ENCODE measurements at regions not wholly inside any gene's neighbourhood (a gene's known extent, or its start where the extent isn't known, plus 50 kb on each side); places are given as distances from the start of the nearest gene placed in this dataset.

DNA sequence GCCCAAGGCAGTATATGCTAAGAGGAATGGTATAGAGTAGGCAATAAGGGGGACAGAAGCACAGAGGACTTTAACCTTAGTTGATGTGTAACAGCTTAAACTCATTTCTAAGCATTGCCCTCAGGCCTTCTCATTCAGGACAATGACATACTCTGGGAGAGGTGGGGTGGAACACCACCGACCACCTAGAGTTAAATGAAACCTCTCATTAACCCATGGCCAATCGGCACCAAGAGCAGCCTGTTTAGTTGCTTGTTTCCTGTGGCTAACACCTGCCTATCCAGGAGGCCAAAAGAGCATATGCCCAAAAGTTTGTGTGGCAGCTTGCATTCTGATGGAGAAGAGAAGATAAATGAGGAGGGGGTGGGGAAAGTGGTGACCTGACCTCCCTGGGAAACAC lies 50.0 kb downstream of the PABIR2 start:
- TF ChIP-seq, protein P1, sequence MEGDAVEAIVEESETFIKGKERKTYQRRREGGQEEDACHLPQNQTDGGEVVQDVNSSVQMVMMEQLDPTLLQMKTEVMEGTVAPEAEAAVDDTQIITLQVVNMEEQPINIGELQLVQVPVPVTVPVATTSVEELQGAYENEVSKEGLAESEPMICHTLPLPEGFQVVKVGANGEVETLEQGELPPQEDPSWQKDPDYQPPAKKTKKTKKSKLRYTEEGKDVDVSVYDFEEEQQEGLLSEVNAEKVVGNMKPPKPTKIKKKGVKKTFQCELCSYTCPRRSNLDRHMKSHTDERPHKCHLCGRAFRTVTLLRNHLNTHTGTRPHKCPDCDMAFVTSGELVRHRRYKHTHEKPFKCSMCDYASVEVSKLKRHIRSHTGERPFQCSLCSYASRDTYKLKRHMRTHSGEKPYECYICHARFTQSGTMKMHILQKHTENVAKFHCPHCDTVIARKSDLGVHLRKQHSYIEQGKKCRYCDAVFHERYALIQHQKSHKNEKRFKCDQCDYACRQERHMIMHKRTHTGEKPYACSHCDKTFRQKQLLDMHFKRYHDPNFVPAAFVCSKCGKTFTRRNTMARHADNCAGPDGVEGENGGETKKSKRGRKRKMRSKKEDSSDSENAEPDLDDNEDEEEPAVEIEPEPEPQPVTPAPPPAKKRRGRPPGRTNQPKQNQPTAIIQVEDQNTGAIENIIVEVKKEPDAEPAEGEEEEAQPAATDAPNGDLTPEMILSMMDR (conservative IDR thresholded peaks at IDR 0.05; ENCODE audit: low read depth, low read length), result no peak
- no peak for TF ChIP-seq EZH2 (IDR thresholded peaks at IDR 0.05; ENCODE audit: borderline replicate concordance, low read depth, low read length, poor library complexity, severe bottlenecking)
